GM19463 (cell line): ENCODE measurements at regions not wholly inside any gene's neighbourhood (a gene's known extent, or its start where the extent isn't known, plus 50 kb on each side); places are given as distances from the start of the nearest gene placed in this dataset.
A peak's percentile ranks its signal among the peaks of the same experiment; 100 is the strongest.

Source experiments
- ATAC-seq: cut with Tn5 transposase; IDR thresholded peaks from one replicate; pipeline ENCODE4 v1.9.1; 2021; ENCODE audit warnings: mild to moderate bottlenecking, moderate library complexity; ENCODE audit not compliant: unreplicated experiment

GRCh38 chr9:108093773-108094675 lies 604.5 kb upstream of the KLF4 start:
- ATAC-seq: peak; percentile 95

GRCh38 chr9:108088916-108089315 lies 599.3 kb upstream of the KLF4 start:
- no peak for ATAC-seq

GRCh38 chr9:108087781-108088180 lies 598.2 kb upstream of the KLF4 start:
- no peak for ATAC-seq

- no peak for ATAC-seq
These were observed 597.1 kb upstream of the KLF4 start for GRCh38 chr9:108086624-108087023.

GRCh38 chr9:108085294-108085693 lies 595.7 kb upstream of the KLF4 start:
- no peak for ATAC-seq

GRCh38 chr9:108083796-108084352 lies 594.3 kb upstream of the KLF4 start:
- ATAC-seq: no peak

GRCh38 chr9:108083160-108083750 lies 593.7 kb upstream of the KLF4 start:
- no peak for ATAC-seq

GRCh38 chr9:108081112-108081511 lies 591.5 kb upstream of the KLF4 start:
- no peak for ATAC-seq

- no peak for ATAC-seq
These were observed 590.7 kb upstream of the KLF4 start for GRCh38 chr9:108080285-108080684.

GRCh38 chr9:108078811-108079210 lies 589.2 kb upstream of the KLF4 start:
- ATAC-seq: no peak

- ATAC-seq: no peak
These were observed 588.8 kb upstream of the KLF4 start for GRCh38 chr9:108078375-108078774.

- no peak for ATAC-seq
These were observed 588.0 kb upstream of the KLF4 start for GRCh38 chr9:108077556-108077955.

- no peak for ATAC-seq
These were observed 585.3 kb upstream of the KLF4 start for GRCh38 chr9:108074900-108075299.

GRCh38 chr9:108073823-108074222 lies 584.3 kb upstream of the KLF4 start:
- ATAC-seq: no peak

- no peak for ATAC-seq
These were observed 583.2 kb upstream of the KLF4 start for GRCh38 chr9:108072740-108073139.

- no peak for ATAC-seq
These were observed 581.3 kb upstream of the KLF4 start for GRCh38 chr9:108070861-108071260.

- no peak for ATAC-seq
These were observed 580.4 kb upstream of the KLF4 start for GRCh38 chr9:108069991-108070390.

GRCh38 chr9:108062680-108063079 lies 573.1 kb upstream of the KLF4 start:
- no peak for ATAC-seq

GRCh38 chr9:108060175-108060574 lies 570.6 kb upstream of the KLF4 start:
- ATAC-seq: no peak

- no peak for ATAC-seq
These were observed 568.7 kb upstream of the KLF4 start for GRCh38 chr9:108058135-108058814.

- ATAC-seq: no peak
These were observed 568.0 kb upstream of the KLF4 start for GRCh38 chr9:108057421-108058134.
